IMR-90 (cell line): ENCODE measurements at regions not wholly inside any gene's neighbourhood (a gene's known extent, or its start where the extent isn't known, plus 50 kb on each side); places are given as distances from the start of the nearest gene placed in this dataset.
A peak's percentile ranks its signal among the peaks of the same experiment; 100 is the strongest.

Experiments
- ATAC-seq: fragments of 200-7000 bp; cut with Tn5 transposase; 2 replicates; pipeline ENCODE4 v1.9.1; 2020; ENCODE audit warnings: low read depth, mild to moderate bottlenecking, moderate library complexity
- BruUV-seq: library from RNA; stranded (reverse); fragments of 400-500 nt; replicated peaks from 2 replicates; lab custom pipeline; 2021; lab: Mats Ljungman, UMichigan
- CTCF ChIA-PET: fragments of 300-600 bp; formaldehyde crosslinking; extraction: SDS; loops from one replicate; lab custom pipeline; 2021; ENCODE audit warnings: antibody characterized with exemption; lab: Yijun Ruan, JAX
- POLR2A ChIA-PET: fragments of 300-600 bp; sonication (Branson Sonifier 250); formaldehyde crosslinking; loops from one replicate; lab custom pipeline; 2022; ENCODE audit warnings: antibody characterized with exemption; ENCODE audit not compliant: unreplicated experiment; lab: Charles Lee
- DNase-seq: peaks from one replicate; pipeline ENCODE4 v3.0.0; 2013
- H2AFZ ChIP-seq: replicated peaks from 2 replicates; pipeline ENCODE3; 2013; ENCODE audit warnings: low read length, mild to moderate bottlenecking; ENCODE audit not compliant: poor library complexity
- H2AK5ac ChIP-seq: 2 replicates; pipeline ENCODE4 v1.6.1; 2013; ENCODE audit warnings: low read depth, low read length, inconsistent platforms
- H2AK9ac ChIP-seq: replicated peaks from 2 replicates; pipeline ENCODE3; 2013; ENCODE audit warnings: mild to moderate bottlenecking, low read depth, low read length, moderate library complexity; ENCODE audit not compliant: poor library complexity
- H2BK120ac ChIP-seq: 2 replicates; pipeline ENCODE4 v1.6.1; 2013; ENCODE audit warnings: low read depth, low read length, inconsistent platforms
- H2BK15ac ChIP-seq: 3 replicates; pipeline ENCODE4 v1.6.1; 2013; ENCODE audit warnings: low read depth, low read length, inconsistent platforms
- H2BK20ac ChIP-seq: 2 replicates; pipeline ENCODE4 v1.6.1; 2013; ENCODE audit warnings: low read depth, mild to moderate bottlenecking, inconsistent platforms, low read length, moderate library complexity
- H2BK5ac ChIP-seq: 2 replicates; pipeline ENCODE4 v1.6.1; 2013; ENCODE audit warnings: mild to moderate bottlenecking, low read depth, low read length, inconsistent platforms; ENCODE audit not compliant: poor library complexity, severe bottlenecking
- H3K14ac ChIP-seq: replicated peaks from 2 replicates; pipeline ENCODE4 v1.6.1; 2013; ENCODE audit warnings: low read depth, low read length, inconsistent platforms
- H3K18ac ChIP-seq: 2 replicates; pipeline ENCODE4 v1.6.1; 2013; ENCODE audit warnings: low read depth, low read length, control low read depth
- H3K23ac ChIP-seq: 2 replicates; pipeline ENCODE4 v1.6.1; 2013; ENCODE audit warnings: low read depth, low read length, inconsistent platforms
- H3K27ac ChIP-seq: 2 replicates; pipeline ENCODE4 v1.5.1; 2013; ENCODE audit warnings: mild to moderate bottlenecking, control low read depth, low read length; ENCODE audit not compliant: insufficient read depth
- H3K27me3 ChIP-seq: 2 replicates; pipeline ENCODE4 v1.6.1; 2013; ENCODE audit warnings: low read length; ENCODE audit not compliant: control insufficient read depth, insufficient read depth
- H3K36me3 ChIP-seq: 2 replicates; pipeline ENCODE4 v1.6.1; 2013; ENCODE audit warnings: low read length, mixed read lengths; ENCODE audit not compliant: control insufficient read depth, insufficient read depth
- H3K4ac ChIP-seq: 2 replicates; pipeline ENCODE4 v1.6.1; 2013; ENCODE audit warnings: low read depth, low read length, inconsistent platforms
- H3K4me1 ChIP-seq: 2 replicates; pipeline ENCODE4 v1.6.1; 2013; ENCODE audit warnings: low read length, mixed read lengths; ENCODE audit not compliant: control insufficient read depth, insufficient read depth
- H3K4me2 ChIP-seq: 2 replicates; pipeline ENCODE4 v1.6.1; 2013; ENCODE audit warnings: low read depth, mild to moderate bottlenecking, control low read depth, low read length, moderate library complexity
- H3K4me3 ChIP-seq: 2 replicates; pipeline ENCODE4 v1.5.1; 2013; ENCODE audit warnings: low read depth, mild to moderate bottlenecking, control low read depth, low read length, moderate library complexity; ENCODE audit not compliant: insufficient read depth
- H3K56ac ChIP-seq: 2 replicates; pipeline ENCODE4 v1.6.1; 2013; ENCODE audit warnings: low read length, inconsistent platforms; ENCODE audit not compliant: insufficient read depth; ENCODE audit errors: extremely low read depth
- H3K79me1 ChIP-seq, 2 experiments: 2 replicates each; pipeline ENCODE4 v1.6.1; 2013; ENCODE audit warnings: low read length in 2 of 2, inconsistent platforms in 1 of 2, low read depth in 1 of 2
- H3K9ac ChIP-seq: 2 replicates; pipeline ENCODE4 v1.6.1; 2013; ENCODE audit warnings: low read depth, low read length, control low read depth
- H3K9me1 ChIP-seq: 2 replicates; pipeline ENCODE4 v1.6.1; 2013; ENCODE audit warnings: low read length, inconsistent platforms; ENCODE audit not compliant: insufficient read depth
- H3K9me3 ChIP-seq: 2 replicates; pipeline ENCODE4 v1.6.1; 2013; ENCODE audit warnings: low read length; ENCODE audit not compliant: control insufficient read depth, insufficient read depth
- H4K20me1 ChIP-seq: 2 replicates; pipeline ENCODE4 v1.6.1; 2013; ENCODE audit warnings: low read length, inconsistent platforms; ENCODE audit not compliant: insufficient read depth
- H4K5ac ChIP-seq: 2 replicates; pipeline ENCODE4 v1.6.1; 2013; ENCODE audit warnings: mild to moderate bottlenecking, low read depth, low read length, control low read depth
- H4K8ac ChIP-seq, 2 experiments: 2 replicates each; pipeline ENCODE4 v1.6.1; 2013; ENCODE audit warnings: low read depth in 2 of 2, low read length in 2 of 2, control low read depth in 1 of 2, inconsistent platforms in 1 of 2
- H4K91ac ChIP-seq: 2 replicates; pipeline ENCODE4 v1.6.1; 2013; ENCODE audit warnings: low read depth, low read length, inconsistent platforms; ENCODE audit not compliant: insufficient read depth
- BHLHE40 ChIP-seq: fragments of 150-350 bp; IDR thresholded peaks from 2 replicates; pipeline ENCODE4 v1.6.1; 2016; ENCODE audit warnings: mild to moderate bottlenecking, low read depth, low read length
- CEBPB ChIP-seq: IDR thresholded peaks from 2 replicates; pipeline ENCODE4 v1.6.1; 2012; ENCODE audit warnings: low read depth, low read length, improper control_type of control experiment
- CHD1 ChIP-seq: IDR thresholded peaks from 2 replicates; pipeline ENCODE4 v1.6.1; 2012; ENCODE audit warnings: low read depth, low read length, improper control_type of control experiment
- FOS ChIP-seq: fragments of 150-350 bp; IDR thresholded peaks from 2 replicates; pipeline ENCODE4 v1.6.1; 2016; ENCODE audit warnings: low read depth, low read length
- MAFK ChIP-seq: IDR thresholded peaks from 2 replicates; pipeline ENCODE4 v1.6.1; 2012; ENCODE audit warnings: low read depth, low read length, improper control_type of control experiment
- MXI1 ChIP-seq: IDR thresholded peaks from 2 replicates; pipeline ENCODE4 v1.6.1; 2012; ENCODE audit warnings: low read depth, mild to moderate bottlenecking, low read length, moderate library complexity, borderline replicate concordance
- NFE2L2 ChIP-seq: fragments of 150-350 bp; IDR thresholded peaks from 2 replicates; pipeline ENCODE4 v1.6.1; 2016; ENCODE audit warnings: low read depth, mild to moderate bottlenecking, low read length
- POLR2A ChIP-seq: IDR thresholded peaks from 2 replicates; pipeline ENCODE4 v1.6.1; 2012; ENCODE audit warnings: mild to moderate bottlenecking, low read depth, low read length
- RAD21 ChIP-seq: IDR thresholded peaks from 2 replicates; pipeline ENCODE4 v1.6.1; 2012; ENCODE audit warnings: low read length, improper control_type of control experiment
- RCOR1 ChIP-seq: IDR thresholded peaks from 2 replicates; pipeline ENCODE4 v1.6.1; 2012; ENCODE audit warnings: mild to moderate bottlenecking, low read length, improper control_type of control experiment; ENCODE audit not compliant: insufficient replicate concordance
- RFX5 ChIP-seq: IDR thresholded peaks from 2 replicates; pipeline ENCODE4 v1.8.0; 2012; ENCODE audit warnings: low read depth, mild to moderate bottlenecking, low read length, moderate library complexity
- SMC3 ChIP-seq: fragments of 150-350 bp; IDR thresholded peaks from 2 replicates; pipeline ENCODE4 v1.6.1; 2016; ENCODE audit warnings: low read depth, mild to moderate bottlenecking, antibody characterized with exemption, low read length, moderate library complexity
- USF2 ChIP-seq: fragments of 150-350 bp; IDR thresholded peaks from 2 replicates; pipeline ENCODE4 v1.6.1; 2017; ENCODE audit warnings: mild to moderate bottlenecking, antibody characterized with exemption, low read length, low read depth
- WGBS, 2 experiments: methylation state at CpG; one replicate each; pipeline versions ENCODE4 v1.1.5 to v1.1.7; 2013; ENCODE audit warnings: missing lambda C conversion rate in 2 of 2; ENCODE audit not compliant: insufficient read length in 1 of 2; ENCODE audit errors: extremely low coverage in 2 of 2; 5-methylcytosine and 5-hydroxymethylcytosine counted together
- dilution Hi-C: fragments of 300-500 bp; cut with HindIII; formaldehyde crosslinking; loops from one replicate; pipeline ENCODE4 v1.14.3; 2018; ENCODE audit warnings: low sequenced_read_pairs; ENCODE audit not compliant: unreplicated experiment
- in situ Hi-C: fragments of 300-500 bp; cut with MboI; formaldehyde crosslinking; loops from 3 replicates; pipeline ENCODE4 v1.14.3; 2019; ENCODE audit warnings: low sequenced_read_pairs, inconsistent platforms, mixed read lengths
- intact Hi-C: fragments of 100-400 bp; cut with micrococcal nuclease; formaldehyde crosslinking; loops from 2 replicates; pipeline ENCODE4 v1.10.0; 2022
- TF ChIP-seq, protein P1 (sequence below): fragments of 150-350 bp; IDR thresholded peaks from 2 replicates; pipeline ENCODE4 v1.6.1; 2016; ENCODE audit warnings: low read depth, mild to moderate bottlenecking, low read length, moderate library complexity, borderline replicate concordance
- TF ChIP-seq, protein P2 (sequence below): conservative IDR thresholded peaks from 2 replicates; pipeline ENCODE4 v1.5.1; 2012; ENCODE audit warnings: mild to moderate bottlenecking, low read depth, low read length, improper control_type of control experiment

- dilution Hi-C loops, result no loop called here
- BruUV-seq, result no TSS peak
- Histone ChIP-seq H3K18ac (no peak overlapping the region), H2BK120ac (no peak overlapping the region), H3K4me1 (0 out of 2 replicates have a peak, but pooled peaks cover 1% of the 10 kb centered on the region), H3K4me3 (no peak overlapping the region), H3K27me3 (peaks cover 24% of the 10 kb centered on the region), H2BK15ac (no peak overlapping the region), H3K14ac (no peak overlapping the region), H3K4ac (no peak overlapping the region), H3K9ac (no peak overlapping the region), H2AFZ (peak overlapping the region; percentile 70), H3K36me3 (no peaks in the 10 kb centered on the region), H3K9me1 (no peaks in the 10 kb centered on the region), H2BK20ac (no peak overlapping the region), H3K23ac (no peak overlapping the region), H4K91ac (no peak overlapping the region), H4K20me1 (no peaks in the 10 kb centered on the region), H4K8ac (no peak overlapping the region), H3K56ac (no peak overlapping the region; the same call in 1 of the 2 replicates), H4K5ac (no peak overlapping the region), H3K79me1 (no peaks in the 10 kb centered on the region), H2AK5ac (no peak overlapping the region), H2BK5ac (no peak overlapping the region), H3K9me3 (no peaks in the 10 kb centered on the region), H3K27ac (no peak overlapping the region), H2AK9ac (no peak overlapping the region), H3K4me2 (no peak overlapping the region)
- CTCF ChIA-PET, result no interaction called here
- WGBS, 2 experiments, result no CpG with 5 or more reads among the region's 12 CpGs
- DNase-seq (no peak), ATAC-seq (no peak)
- in situ Hi-C loops, result no loop called here
- no peak for TF ChIP-seq BHLHE40
- TF ChIP-seq, protein P1, sequence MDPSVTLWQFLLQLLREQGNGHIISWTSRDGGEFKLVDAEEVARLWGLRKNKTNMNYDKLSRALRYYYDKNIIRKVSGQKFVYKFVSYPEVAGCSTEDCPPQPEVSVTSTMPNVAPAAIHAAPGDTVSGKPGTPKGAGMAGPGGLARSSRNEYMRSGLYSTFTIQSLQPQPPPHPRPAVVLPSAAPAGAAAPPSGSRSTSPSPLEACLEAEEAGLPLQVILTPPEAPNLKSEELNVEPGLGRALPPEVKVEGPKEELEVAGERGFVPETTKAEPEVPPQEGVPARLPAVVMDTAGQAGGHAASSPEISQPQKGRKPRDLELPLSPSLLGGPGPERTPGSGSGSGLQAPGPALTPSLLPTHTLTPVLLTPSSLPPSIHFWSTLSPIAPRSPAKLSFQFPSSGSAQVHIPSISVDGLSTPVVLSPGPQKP, result no peak
- no peak for TF ChIP-seq CHD1
- no peak for TF ChIP-seq RFX5
- no peak for TF ChIP-seq CEBPB
- TF ChIP-seq, protein P2, sequence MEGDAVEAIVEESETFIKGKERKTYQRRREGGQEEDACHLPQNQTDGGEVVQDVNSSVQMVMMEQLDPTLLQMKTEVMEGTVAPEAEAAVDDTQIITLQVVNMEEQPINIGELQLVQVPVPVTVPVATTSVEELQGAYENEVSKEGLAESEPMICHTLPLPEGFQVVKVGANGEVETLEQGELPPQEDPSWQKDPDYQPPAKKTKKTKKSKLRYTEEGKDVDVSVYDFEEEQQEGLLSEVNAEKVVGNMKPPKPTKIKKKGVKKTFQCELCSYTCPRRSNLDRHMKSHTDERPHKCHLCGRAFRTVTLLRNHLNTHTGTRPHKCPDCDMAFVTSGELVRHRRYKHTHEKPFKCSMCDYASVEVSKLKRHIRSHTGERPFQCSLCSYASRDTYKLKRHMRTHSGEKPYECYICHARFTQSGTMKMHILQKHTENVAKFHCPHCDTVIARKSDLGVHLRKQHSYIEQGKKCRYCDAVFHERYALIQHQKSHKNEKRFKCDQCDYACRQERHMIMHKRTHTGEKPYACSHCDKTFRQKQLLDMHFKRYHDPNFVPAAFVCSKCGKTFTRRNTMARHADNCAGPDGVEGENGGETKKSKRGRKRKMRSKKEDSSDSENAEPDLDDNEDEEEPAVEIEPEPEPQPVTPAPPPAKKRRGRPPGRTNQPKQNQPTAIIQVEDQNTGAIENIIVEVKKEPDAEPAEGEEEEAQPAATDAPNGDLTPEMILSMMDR, result no peak
- no peak for TF ChIP-seq FOS
- no peak for TF ChIP-seq USF2
- no peak for TF ChIP-seq RCOR1
- no peak for TF ChIP-seq MAFK
- no peak for TF ChIP-seq MXI1
- TF ChIP-seq POLR2A, result no peak
- TF ChIP-seq RAD21, result no peak
- TF ChIP-seq NFE2L2, result no peak
- TF ChIP-seq SMC3, result no peak
- POLR2A ChIA-PET, result no interaction called here
- intact Hi-C loops, result no loop called here
Observed at GRCh38 chr1:47533793-47534328, 96.0 kb downstream of the FOXD2 start.
